ENCODE measurements at regions not wholly inside any gene's neighbourhood (a gene's known extent, or its start where the extent isn't known, plus 50 kb on each side); places are given as distances from the start of the nearest gene placed in this dataset.
"Not testable (repeated sequence)": the region's sequence is repeated elsewhere in the genome, so short reads cannot be mapped to it uniquely, and the experiment has no call there.

GRCh38 chrX:130555757-130556156 is 154.0 kb downstream of the RBMX2 start:
- H3K9me3 ChIP-seq (ENCODE audit: control insufficient read depth in 1 of 2, low read length in 2 of 2) = no peaks in the 10 kb centered on the region
- H3K36me3 ChIP-seq (ENCODE audit: control insufficient read depth in 1 of 2, insufficient read depth in 2 of 2, low read length in 2 of 2) = no peaks in the 10 kb centered on the region
- no peaks in the 10 kb centered on the region for H3K27me3 ChIP-seq (ENCODE audit: low read depth, low read length)
- no peaks in the 10 kb centered on the region for H3K4me1 ChIP-seq (ENCODE audit: control insufficient read depth in 1 of 2, insufficient read depth in 2 of 2, low read length in 2 of 2)
- no peak overlapping the region for H3K27ac ChIP-seq (ENCODE audit: low read length)
- no peak overlapping the region for H3K4me3 ChIP-seq (ENCODE audit: low read depth in 1 of 2, low read length in 2 of 2)

- Histone ChIP-seq H3K27ac (ENCODE audit: low read length) (no peak overlapping the region), H3K27me3 (ENCODE audit: low read depth, low read length) (no peaks in the 10 kb centered on the region), H3K9me3 (ENCODE audit: control insufficient read depth in 1 of 2, low read length in 2 of 2) (no peaks in the 10 kb centered on the region), H3K4me1 (ENCODE audit: control insufficient read depth in 1 of 2, insufficient read depth in 2 of 2, low read length in 2 of 2) (no peaks in the 10 kb centered on the region), H3K36me3 (ENCODE audit: control insufficient read depth in 1 of 2, insufficient read depth in 2 of 2, low read length in 2 of 2) (no peaks in the 10 kb centered on the region), H3K4me3 (ENCODE audit: low read depth in 1 of 2, low read length in 2 of 2) (no peak overlapping the region)
Measured at GRCh38 chrX:130556951-130557350, 155.2 kb downstream of the RBMX2 start.

DNA sequence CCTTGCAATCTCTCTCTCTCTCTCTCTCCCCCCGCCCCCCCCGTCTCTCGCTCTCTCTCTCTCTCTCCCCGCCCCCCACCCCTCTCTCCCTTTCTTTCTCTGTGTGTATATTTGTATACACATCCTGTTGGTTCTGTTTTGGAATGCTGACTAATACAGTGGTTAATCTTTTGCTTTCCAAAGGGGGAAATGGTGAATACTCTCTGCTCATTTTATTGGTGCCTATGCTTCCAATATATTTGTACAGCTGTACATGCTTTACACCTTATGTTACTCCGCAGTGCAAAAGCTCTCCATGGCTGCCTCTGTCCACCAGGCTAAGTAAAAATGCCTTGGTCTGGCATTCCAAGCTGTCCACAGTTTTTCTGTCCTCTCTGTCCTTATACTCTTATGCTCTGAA is 158.8 kb downstream of the RBMX2 start:
- Histone ChIP-seq H3K4me1 (ENCODE audit: control insufficient read depth in 1 of 2, insufficient read depth in 2 of 2, low read length in 2 of 2) (no peaks in the 10 kb centered on the region), H3K27ac (ENCODE audit: low read length) (no peak overlapping the region), H3K27me3 (ENCODE audit: low read depth, low read length) (no peaks in the 10 kb centered on the region), H3K36me3 (ENCODE audit: control insufficient read depth in 1 of 2, insufficient read depth in 2 of 2, low read length in 2 of 2) (no peaks in the 10 kb centered on the region), H3K4me3 (ENCODE audit: low read depth in 1 of 2, low read length in 2 of 2) (no peak overlapping the region), H3K9me3 (ENCODE audit: control insufficient read depth in 1 of 2, low read length in 2 of 2) (no peaks in the 10 kb centered on the region)

DNA sequence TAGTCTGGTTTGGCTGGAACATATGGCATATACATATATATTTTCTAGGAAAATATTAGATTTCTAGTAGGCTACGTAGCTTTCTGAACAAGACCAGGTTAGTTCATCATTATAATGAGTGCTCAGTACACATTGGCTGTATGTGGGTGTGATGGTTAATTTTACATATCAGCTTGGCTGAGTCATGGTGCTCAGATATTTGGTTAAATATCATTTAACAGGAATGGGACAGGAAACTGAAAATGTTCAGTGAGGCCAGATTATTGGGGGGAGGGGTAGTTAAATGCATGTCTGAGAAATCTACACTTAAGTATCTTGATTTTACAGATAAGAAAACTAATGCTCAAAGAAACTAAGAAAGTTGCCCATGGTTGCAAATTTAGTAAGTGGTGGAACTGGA is 160.1 kb downstream of the RBMX2 start:
- H3K27me3 ChIP-seq (ENCODE audit: low read depth, low read length) = no peaks in the 10 kb centered on the region
- H3K4me3 ChIP-seq (ENCODE audit: low read depth in 1 of 2, low read length in 2 of 2) = no peak overlapping the region
- H3K9me3 ChIP-seq (ENCODE audit: control insufficient read depth in 1 of 2, low read length in 2 of 2) = no peaks in the 10 kb centered on the region
- no peaks in the 10 kb centered on the region for H3K36me3 ChIP-seq (ENCODE audit: control insufficient read depth in 1 of 2, insufficient read depth in 2 of 2, low read length in 2 of 2)
- H3K27ac ChIP-seq (ENCODE audit: low read length) = no peak overlapping the region
- no peaks in the 10 kb centered on the region for H3K4me1 ChIP-seq (ENCODE audit: control insufficient read depth in 1 of 2, insufficient read depth in 2 of 2, low read length in 2 of 2)

DNA sequence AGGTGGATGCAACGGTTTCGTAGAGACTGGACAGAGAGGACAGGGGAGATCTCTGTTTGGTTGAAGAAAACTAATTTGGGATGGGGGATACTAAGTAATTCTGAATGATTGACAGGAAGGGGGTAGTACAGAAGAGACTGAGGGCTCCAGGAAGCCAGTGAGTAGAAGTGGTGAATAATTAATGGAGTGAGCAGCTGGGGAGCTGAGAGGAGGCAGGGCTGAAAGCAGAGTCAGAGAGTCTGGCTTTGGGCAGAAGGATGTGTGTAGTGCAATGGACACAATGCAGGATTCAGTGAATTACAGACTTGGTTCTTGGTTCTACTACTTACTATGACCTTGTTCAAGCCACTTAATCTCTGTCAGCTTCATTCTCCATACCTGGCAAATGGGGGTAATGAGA is 161.7 kb downstream of the RBMX2 start:
- Histone ChIP-seq H3K27me3 (ENCODE audit: low read depth, low read length) (no peaks in the 10 kb centered on the region), H3K27ac (ENCODE audit: low read length) (no peak overlapping the region)

DNA sequence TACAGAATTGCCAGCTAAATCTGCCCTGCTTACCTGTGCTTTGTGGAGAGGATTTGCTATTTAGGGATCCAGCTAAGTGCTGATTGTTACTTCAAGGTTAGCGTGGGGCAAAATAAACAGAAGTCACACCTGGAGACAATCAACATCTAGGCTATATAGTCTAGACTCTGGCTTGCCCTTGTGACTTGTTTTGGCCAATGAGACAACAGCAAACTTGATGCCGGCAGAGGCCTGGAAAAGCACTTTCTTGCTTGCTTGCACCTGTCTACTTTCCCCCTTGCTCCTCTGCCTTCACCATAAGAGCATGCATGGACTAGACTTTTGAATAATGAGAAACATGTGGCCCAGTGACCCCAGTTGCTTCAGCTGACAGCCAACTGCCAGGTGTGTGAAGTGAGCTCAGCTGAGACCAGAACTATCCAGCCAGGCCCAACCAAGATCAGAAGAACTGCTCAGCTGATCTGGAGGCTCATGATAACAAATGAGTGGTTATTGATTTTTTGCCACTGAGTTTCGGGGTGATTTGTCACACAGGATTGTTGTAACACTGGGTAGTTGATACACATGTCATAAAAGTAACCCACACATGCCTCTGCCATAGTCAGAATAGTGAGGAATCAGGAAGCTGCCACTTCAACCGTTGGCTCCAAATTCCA is 164.4 kb downstream of the RBMX2 start:
- Histone ChIP-seq H3K27me3 (ENCODE audit: low read depth, low read length) (no peaks in the 10 kb centered on the region), H3K27ac (ENCODE audit: low read length) (no peak overlapping the region), H3K9me3 (ENCODE audit: control insufficient read depth in 1 of 2, low read length in 2 of 2) (no peaks in the 10 kb centered on the region), H3K4me3 (ENCODE audit: low read depth in 1 of 2, low read length in 2 of 2) (no peak overlapping the region), H3K36me3 (ENCODE audit: control insufficient read depth in 1 of 2, insufficient read depth in 2 of 2, low read length in 2 of 2) (no peaks in the 10 kb centered on the region), H3K4me1 (ENCODE audit: control insufficient read depth in 1 of 2, insufficient read depth in 2 of 2, low read length in 2 of 2) (no peaks in the 10 kb centered on the region)

More for the DNA sequence above, 161.7 kb downstream of the RBMX2 start:
- H3K36me3 ChIP-seq (ENCODE audit: control insufficient read depth in 1 of 2, insufficient read depth in 2 of 2, low read length in 2 of 2) = no peaks in the 10 kb centered on the region
- H3K4me1 ChIP-seq (ENCODE audit: control insufficient read depth in 1 of 2, insufficient read depth in 2 of 2, low read length in 2 of 2) = no peaks in the 10 kb centered on the region
- H3K9me3 ChIP-seq (ENCODE audit: control insufficient read depth in 1 of 2, low read length in 2 of 2) = no peaks in the 10 kb centered on the region
- H3K4me3 ChIP-seq (ENCODE audit: low read depth in 1 of 2, low read length in 2 of 2) = no peak overlapping the region

DNA sequence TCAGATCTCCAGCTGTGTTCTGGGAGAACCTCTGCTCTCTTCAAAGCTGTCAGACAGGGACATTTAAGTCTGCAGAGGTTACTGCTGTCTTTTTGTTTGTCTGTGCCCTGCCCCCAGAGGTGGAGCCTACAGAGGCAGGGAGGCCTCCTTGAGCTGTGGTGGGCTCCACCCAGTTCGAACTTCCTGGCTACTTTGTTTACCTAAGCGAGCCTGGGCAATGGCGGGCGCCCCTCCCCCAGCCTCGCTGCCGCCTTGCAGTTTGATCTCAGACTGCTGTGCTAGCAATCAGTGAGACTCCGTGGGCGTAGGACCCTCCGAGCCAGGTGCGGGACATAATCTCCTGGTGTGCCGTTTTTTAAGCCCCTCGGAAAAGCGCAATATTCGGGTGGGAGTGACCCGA is 171.2 kb downstream of the RBMX2 start:
- not testable (repeated sequence) for H3K9me3 ChIP-seq (ENCODE audit: control insufficient read depth in 1 of 2, low read length in 2 of 2); H3K36me3 ChIP-seq (ENCODE audit: control insufficient read depth in 1 of 2, insufficient read depth in 2 of 2, low read length in 2 of 2); H3K4me3 ChIP-seq (ENCODE audit: low read depth in 1 of 2, low read length in 2 of 2); H3K27ac ChIP-seq (ENCODE audit: low read length); H3K27me3 ChIP-seq (ENCODE audit: low read depth, low read length); H3K4me1 ChIP-seq (ENCODE audit: control insufficient read depth in 1 of 2, insufficient read depth in 2 of 2, low read length in 2 of 2)
